ENCODE measurements at regions not wholly inside any gene's neighbourhood (a gene's known extent, or its start where the extent isn't known, plus 50 kb on each side); places are given as distances from the start of the nearest gene placed in this dataset.

DNA sequence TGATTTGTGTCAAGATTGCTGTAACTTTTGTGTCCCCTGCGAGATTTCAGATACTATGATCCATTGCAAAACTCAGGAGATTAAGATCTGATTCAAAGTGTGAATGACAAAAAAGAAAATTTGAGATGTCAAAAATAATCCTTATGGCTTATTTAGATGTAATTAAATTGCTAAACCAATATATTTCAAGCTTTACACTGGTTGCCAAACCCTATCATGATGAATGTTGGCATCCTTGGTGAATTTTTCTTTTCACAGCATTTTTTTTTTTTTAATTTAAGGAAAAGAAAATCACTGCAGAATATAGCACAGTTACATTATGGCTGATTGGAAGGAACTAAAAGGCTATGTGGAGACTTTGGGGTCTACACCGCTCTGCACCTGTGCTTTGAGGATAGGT lies 133.5 kb upstream of the PITRM1 start:
- ChIA-PET POLR2A (no interaction called here), CTCF (no interaction called here)

DNA sequence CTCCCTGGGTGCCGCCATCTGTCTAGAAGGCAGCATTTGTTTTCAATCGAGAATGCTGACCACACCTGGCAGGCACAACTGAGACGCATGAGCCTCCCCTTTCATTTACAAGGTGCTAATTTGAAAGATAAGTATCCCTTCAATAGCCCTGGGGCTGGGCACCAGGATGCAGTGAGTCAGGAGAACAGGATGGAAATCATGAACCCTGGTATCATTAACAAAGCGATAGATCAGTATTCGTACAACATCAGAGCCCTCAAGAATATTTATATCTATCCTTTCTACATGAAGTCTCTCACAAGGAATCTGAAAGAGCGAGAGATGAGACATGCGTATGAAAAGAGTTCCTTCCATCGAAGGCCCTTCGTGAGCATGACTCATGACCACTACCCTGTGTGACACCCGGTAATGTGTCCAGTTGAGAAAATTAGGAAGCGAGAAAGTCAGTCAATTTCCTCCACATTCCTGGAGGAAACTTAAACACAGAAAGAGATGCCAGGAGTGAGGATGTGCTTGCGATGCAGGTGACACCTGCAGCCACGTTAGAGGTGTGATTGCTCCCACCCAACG lies 123.1 kb upstream of the PITRM1 start:
- Histone ChIP-seq H3K9ac (ENCODE audit: low read length) (no peak overlapping the region), H3K36me3 (replicated peaks in 1 of 2; ENCODE audit: control extremely low read depth in 1 of 2, control insufficient read depth in 1 of 2, extremely low read depth in 1 of 2, insufficient read depth in 2 of 2, low read length in 1 of 2) (no peaks in the 10 kb centered on the region), H3K27ac (ENCODE audit: low read length in 2 of 2) (no peak overlapping the region), H3K4me2 (replicated peaks; ENCODE audit: low read depth, low read length, poor library complexity, severe bottlenecking) (no peak overlapping the region), H3K4me1 (ENCODE audit: control insufficient read depth in 2 of 2, insufficient read depth in 2 of 2, low read length in 2 of 2) (no peaks in the 10 kb centered on the region), H3K4me3 (ENCODE audit: control extremely low read depth in 1 of 5, extremely low read depth in 1 of 5, insufficient read depth in 1 of 5, low read depth in 2 of 5, low read length in 4 of 5) (no peak overlapping the region), H2AFZ (ENCODE audit: insufficient read depth, low read depth, low read length, poor library complexity, severe bottlenecking) (no peak overlapping the region), H3K79me2 (ENCODE audit: control insufficient read depth, insufficient read depth, low read length) (no peaks in the 10 kb centered on the region), H4K20me1 (ENCODE audit: control insufficient read depth, insufficient read depth, low read length, poor library complexity, severe bottlenecking) (no peaks in the 10 kb centered on the region), H3K27me3 (replicated peaks in 1 of 4; ENCODE audit: control extremely low read depth in 1 of 4, control insufficient read depth in 3 of 4, insufficient read depth in 4 of 4, low read length in 3 of 4) (no peaks in the 10 kb centered on the region), H3K9me3 (ENCODE audit: control extremely low read depth in 1 of 3, control insufficient read depth in 2 of 3, insufficient read depth in 1 of 3, low read length in 2 of 3) (no peaks in the 10 kb centered on the region)
- TF ChIP-seq, protein P1, sequence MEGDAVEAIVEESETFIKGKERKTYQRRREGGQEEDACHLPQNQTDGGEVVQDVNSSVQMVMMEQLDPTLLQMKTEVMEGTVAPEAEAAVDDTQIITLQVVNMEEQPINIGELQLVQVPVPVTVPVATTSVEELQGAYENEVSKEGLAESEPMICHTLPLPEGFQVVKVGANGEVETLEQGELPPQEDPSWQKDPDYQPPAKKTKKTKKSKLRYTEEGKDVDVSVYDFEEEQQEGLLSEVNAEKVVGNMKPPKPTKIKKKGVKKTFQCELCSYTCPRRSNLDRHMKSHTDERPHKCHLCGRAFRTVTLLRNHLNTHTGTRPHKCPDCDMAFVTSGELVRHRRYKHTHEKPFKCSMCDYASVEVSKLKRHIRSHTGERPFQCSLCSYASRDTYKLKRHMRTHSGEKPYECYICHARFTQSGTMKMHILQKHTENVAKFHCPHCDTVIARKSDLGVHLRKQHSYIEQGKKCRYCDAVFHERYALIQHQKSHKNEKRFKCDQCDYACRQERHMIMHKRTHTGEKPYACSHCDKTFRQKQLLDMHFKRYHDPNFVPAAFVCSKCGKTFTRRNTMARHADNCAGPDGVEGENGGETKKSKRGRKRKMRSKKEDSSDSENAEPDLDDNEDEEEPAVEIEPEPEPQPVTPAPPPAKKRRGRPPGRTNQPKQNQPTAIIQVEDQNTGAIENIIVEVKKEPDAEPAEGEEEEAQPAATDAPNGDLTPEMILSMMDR (IDR thresholded peaks at IDR 0.05) = no peak
- TF ChIP-seq EZH2 (IDR thresholded peaks at IDR 0.05; ENCODE audit: borderline replicate concordance, insufficient read depth, low read depth, low read length, poor library complexity, severe bottlenecking) = no peak
- CTCF ChIA-PET = no interaction called here
- Mint-ChIP-seq H3K27me3 (peaks cover 7% of the 10 kb centered on the region), H3K4me1 (no peaks in the 10 kb centered on the region), H3K9me3 (ENCODE audit: insufficient read depth) (no peaks in the 10 kb centered on the region), H3K27ac (no peak overlapping the region), H3K4me3 (no peak overlapping the region)
- intact Hi-C loops (cut with micrococcal nuclease) = no loop called here
- 100% methylated on average over 6 of the region's 14 CpGs for WGBS (ENCODE audit: insufficient coverage)
- POLR2A ChIA-PET = no interaction called here
- no peak for DNase-seq
- ATAC-seq (ENCODE audit: low read depth) = no peak

More for the DNA sequence above, 133.5 kb upstream of the PITRM1 start:
- ATAC-seq (ENCODE audit: low read depth) (no peak), DNase-seq (no peak)
- peaks cover 0 to 9% (median 4%) of the 10 kb centered on the region in 4 experiments for H3K27me3 ChIP-seq (replicated peaks in 1 of 4; ENCODE audit: control extremely low read depth in 1 of 4, control insufficient read depth in 3 of 4, insufficient read depth in 4 of 4, low read length in 3 of 4)
- H3K4me3 ChIP-seq (ENCODE audit: control extremely low read depth in 1 of 5, extremely low read depth in 1 of 5, insufficient read depth in 1 of 5, low read depth in 2 of 5, low read length in 4 of 5) = no peak overlapping the region
- Mint-ChIP-seq H3K27ac (no peak overlapping the region), H3K4me1 (no peaks in the 10 kb centered on the region), H3K9me3 (ENCODE audit: insufficient read depth) (no peaks in the 10 kb centered on the region), H3K27me3 (peaks cover 21% of the 10 kb centered on the region), H3K4me3 (no peak overlapping the region)
- H3K36me3 ChIP-seq (replicated peaks in 1 of 2; ENCODE audit: control extremely low read depth in 1 of 2, control insufficient read depth in 1 of 2, extremely low read depth in 1 of 2, insufficient read depth in 2 of 2, low read length in 1 of 2) = no peaks in the 10 kb centered on the region
- no peak overlapping the region for H2AFZ ChIP-seq (ENCODE audit: insufficient read depth, low read depth, low read length, poor library complexity, severe bottlenecking)
- intact Hi-C loops (cut with micrococcal nuclease) = no loop called here
- no CpG with 5 or more reads among the region's 2 CpGs for WGBS (ENCODE audit: insufficient coverage)
- no peaks in the 10 kb centered on the region for H4K20me1 ChIP-seq (ENCODE audit: control insufficient read depth, insufficient read depth, low read length, poor library complexity, severe bottlenecking)
- H3K9me3 ChIP-seq (ENCODE audit: control extremely low read depth in 1 of 3, control insufficient read depth in 2 of 3, insufficient read depth in 1 of 3, low read length in 2 of 3) = peaks cover 0 to 3% (median 0%) of the 10 kb centered on the region in 3 donors
- H3K9ac ChIP-seq (ENCODE audit: low read length) = no peak overlapping the region
- no peak overlapping the region for H3K4me2 ChIP-seq (replicated peaks; ENCODE audit: low read depth, low read length, poor library complexity, severe bottlenecking)
- no peaks in the 10 kb centered on the region for H3K79me2 ChIP-seq (ENCODE audit: control insufficient read depth, insufficient read depth, low read length)
- no peak for TF ChIP-seq EZH2 (IDR thresholded peaks at IDR 0.05; ENCODE audit: borderline replicate concordance, insufficient read depth, low read depth, low read length, poor library complexity, severe bottlenecking)
- TF ChIP-seq, protein P1 (IDR thresholded peaks at IDR 0.05) = no peak
- no peaks in the 10 kb centered on the region for H3K4me1 ChIP-seq (ENCODE audit: control insufficient read depth in 2 of 2, insufficient read depth in 2 of 2, low read length in 2 of 2)
- H3K27ac ChIP-seq (ENCODE audit: low read length in 2 of 2) = no peak overlapping the region

Data from B cell (primary cell).